ENCODE measurements at regions not wholly inside any gene's neighbourhood (a gene's known extent, or its start where the extent isn't known, plus 50 kb on each side); places are given as distances from the start of the nearest gene placed in this dataset.

GRCh38 chr17:63094631-63095030 is 128.6 kb downstream of the TANC2 start:
- DNase-seq, result no peak
- Histone ChIP-seq H2AFZ (ENCODE audit: low read length) (no peak overlapping the region), H3K9me3 (ENCODE audit: low read length) (no peaks in the 10 kb centered on the region), H3K36me3 (ENCODE audit: low read depth, low read length) (no peaks in the 10 kb centered on the region), H3K4me2 (ENCODE audit: low read length) (no peak overlapping the region), H3K9ac (ENCODE audit: low read length) (no peak overlapping the region), H3K27me3 (ENCODE audit: low read length) (no peaks in the 10 kb centered on the region), H3K9me2 (replicated peaks; ENCODE audit: low read length) (no peaks in the 10 kb centered on the region), H3K4me1 (ENCODE audit: insufficient read depth, low read length) (no peaks in the 10 kb centered on the region), H4K20me1 (ENCODE audit: low read length) (no peaks in the 10 kb centered on the region), H3K27ac (ENCODE audit: low read length) (no peak overlapping the region), H3K79me2 (ENCODE audit: low read length) (peaks cover 11% of the 10 kb centered on the region; the same call in 1 of the 2 replicates), H3K4me3 (ENCODE audit: low read length) (no peak overlapping the region), H3F3A (ENCODE audit: low read length, unreplicated experiment) (no peaks in the 10 kb centered on the region)
- POLR2A ChIA-PET (ENCODE audit: unreplicated experiment), result no interaction called here
- intact Hi-C loops (cut with micrococcal nuclease), result no loop called here
- no peak for TF ChIP-seq CTCF (conservative IDR thresholded peaks at IDR 0.05; ENCODE audit: low read depth, low read length)
- no peak for TF ChIP-seq EZH2 (IDR thresholded peaks at IDR 0.05; ENCODE audit: low read length, unreplicated experiment)
- no peak for TF ChIP-seq EZH2phosphoT487 (IDR thresholded peaks at IDR 0.05; ENCODE audit: borderline replicate concordance, low read length)
- BruUV-seq (replicated peaks), result no TSS peak
- ATAC-seq, result no peak
- CTCF ChIA-PET, result no interaction called here

GRCh38 chr17:63095459-63095858 is 129.4 kb downstream of the TANC2 start:
- BruUV-seq (replicated peaks), result no TSS peak
- Histone ChIP-seq H3K9me2 (replicated peaks; ENCODE audit: low read length) (no peaks in the 10 kb centered on the region), H3K27ac (ENCODE audit: low read length) (no peak overlapping the region), H3F3A (ENCODE audit: low read length, unreplicated experiment) (no peaks in the 10 kb centered on the region), H3K27me3 (ENCODE audit: low read length) (no peaks in the 10 kb centered on the region), H4K20me1 (ENCODE audit: low read length) (no peaks in the 10 kb centered on the region), H3K9ac (ENCODE audit: low read length) (no peak overlapping the region), H3K36me3 (ENCODE audit: low read depth, low read length) (no peaks in the 10 kb centered on the region), H3K9me3 (ENCODE audit: low read length) (no peaks in the 10 kb centered on the region), H3K4me3 (ENCODE audit: low read length) (no peak overlapping the region), H2AFZ (ENCODE audit: low read length) (no peak overlapping the region), H3K79me2 (ENCODE audit: low read length) (peaks cover 11% of the 10 kb centered on the region; the same call in 1 of the 2 replicates), H3K4me2 (ENCODE audit: low read length) (no peak overlapping the region), H3K4me1 (ENCODE audit: insufficient read depth, low read length) (no peaks in the 10 kb centered on the region)
- DNase-seq (no peak), ATAC-seq (no peak)
- CTCF ChIA-PET, result no interaction called here
- intact Hi-C loops (cut with micrococcal nuclease), result no loop called here
- POLR2A ChIA-PET (ENCODE audit: unreplicated experiment), result no interaction called here
- TF ChIP-seq CTCF (conservative IDR thresholded peaks at IDR 0.05; ENCODE audit: low read depth, low read length), result no peak
- TF ChIP-seq EZH2phosphoT487 (IDR thresholded peaks at IDR 0.05; ENCODE audit: borderline replicate concordance, low read length), result no peak
- no peak for TF ChIP-seq EZH2 (IDR thresholded peaks at IDR 0.05; ENCODE audit: low read length, unreplicated experiment)

- H3F3A ChIP-seq (ENCODE audit: low read length, unreplicated experiment), result no peaks in the 10 kb centered on the region
- intact Hi-C loops (cut with micrococcal nuclease), result no loop called here
- ATAC-seq (no peak), DNase-seq (no peak)
- POLR2A ChIA-PET (ENCODE audit: unreplicated experiment), result no interaction called here
- no peaks in the 10 kb centered on the region for H3K36me3 ChIP-seq (ENCODE audit: low read depth, low read length)
- H2AFZ ChIP-seq (ENCODE audit: low read length), result no peak overlapping the region
- no peaks in the 10 kb centered on the region for H3K4me1 ChIP-seq (ENCODE audit: insufficient read depth, low read length)
- H4K20me1 ChIP-seq (ENCODE audit: low read length), result no peaks in the 10 kb centered on the region
- CTCF ChIA-PET, result no interaction called here
- no peaks in the 10 kb centered on the region for H3K9me2 ChIP-seq (replicated peaks; ENCODE audit: low read length)
- H3K9me3 ChIP-seq (ENCODE audit: low read length), result no peaks in the 10 kb centered on the region
- no peak for TF ChIP-seq EZH2phosphoT487 (IDR thresholded peaks at IDR 0.05; ENCODE audit: borderline replicate concordance, low read length)
- no peak for TF ChIP-seq EZH2 (IDR thresholded peaks at IDR 0.05; ENCODE audit: low read length, unreplicated experiment)
- no peak for TF ChIP-seq CTCF (conservative IDR thresholded peaks at IDR 0.05; ENCODE audit: low read depth, low read length)
- H3K4me3 ChIP-seq (ENCODE audit: low read length), result no peak overlapping the region
- H3K4me2 ChIP-seq (ENCODE audit: low read length), result no peak overlapping the region
- no TSS peak for BruUV-seq (replicated peaks)
- H3K27ac ChIP-seq (ENCODE audit: low read length), result no peak overlapping the region
- no peaks in the 10 kb centered on the region for H3K27me3 ChIP-seq (ENCODE audit: low read length)
- H3K9ac ChIP-seq (ENCODE audit: low read length), result no peak overlapping the region
- peaks cover 11% of the 10 kb centered on the region; the same call in 1 of the 2 replicates for H3K79me2 ChIP-seq (ENCODE audit: low read length)
These were observed 129.8 kb downstream of the TANC2 start for GRCh38 chr17:63095879-63096278.

All from PC-3 (cell line).